ENCODE measurements at regions not wholly inside any gene's neighbourhood (a gene's known extent, or its start where the extent isn't known, plus 50 kb on each side); places are given as distances from the start of the nearest gene placed in this dataset.

DNA sequence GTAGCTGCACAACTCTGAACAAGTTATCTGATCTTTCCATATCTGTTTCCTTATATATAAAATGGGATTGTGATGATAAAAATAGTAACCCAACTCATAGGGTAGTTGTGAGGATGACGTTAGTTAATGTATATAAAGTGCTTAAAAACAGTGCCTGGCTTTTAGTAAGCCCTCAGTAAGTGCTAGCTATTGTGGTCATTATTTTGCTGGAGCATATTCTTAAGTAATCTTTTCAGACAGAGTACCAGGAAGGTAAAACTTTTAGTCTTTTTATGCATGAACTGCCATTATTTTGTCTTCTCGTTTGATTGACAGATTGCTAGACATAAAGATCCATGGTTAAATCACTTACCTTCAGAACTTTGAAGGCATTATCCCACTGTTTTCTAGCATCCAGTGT is 62.5 kb upstream of the SIM2 start:
- no peak for DNase-seq

GRCh38 chr21:36639769-36640168 is 59.1 kb upstream of the SIM2 start:
- no peak for DNase-seq

GRCh38 chr21:36640174-36640720 is 58.7 kb upstream of the SIM2 start:
- DNase-seq = no peak

- no peak for DNase-seq
These were observed 58.1 kb upstream of the SIM2 start for GRCh38 chr21:36640721-36641244.

DNA sequence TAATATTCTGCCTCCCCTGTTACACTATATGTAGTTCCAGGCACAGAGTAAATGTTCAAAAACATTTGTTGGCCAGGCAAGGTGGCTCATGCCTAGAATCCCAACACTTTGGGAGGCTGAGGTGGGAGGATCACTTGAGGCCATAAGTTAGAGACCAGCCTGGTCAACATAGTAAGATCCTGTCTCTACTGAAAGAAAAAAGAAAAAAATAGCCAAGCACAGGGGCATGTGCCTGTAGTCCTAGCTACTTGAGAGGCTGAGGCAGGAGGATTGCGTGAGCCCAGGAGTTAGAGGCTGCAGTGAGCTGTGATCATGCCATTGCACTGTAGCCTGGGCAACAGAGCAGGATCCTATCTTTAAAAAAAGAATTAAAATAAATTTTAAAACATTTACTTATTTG is 57.6 kb upstream of the SIM2 start:
- no peak for DNase-seq

- no peak for DNase-seq
These were observed 57.0 kb upstream of the SIM2 start for GRCh38 chr21:36641886-36642285.

GRCh38 chr21:36642777-36643176 is 56.1 kb upstream of the SIM2 start:
- DNase-seq = no peak

DNA sequence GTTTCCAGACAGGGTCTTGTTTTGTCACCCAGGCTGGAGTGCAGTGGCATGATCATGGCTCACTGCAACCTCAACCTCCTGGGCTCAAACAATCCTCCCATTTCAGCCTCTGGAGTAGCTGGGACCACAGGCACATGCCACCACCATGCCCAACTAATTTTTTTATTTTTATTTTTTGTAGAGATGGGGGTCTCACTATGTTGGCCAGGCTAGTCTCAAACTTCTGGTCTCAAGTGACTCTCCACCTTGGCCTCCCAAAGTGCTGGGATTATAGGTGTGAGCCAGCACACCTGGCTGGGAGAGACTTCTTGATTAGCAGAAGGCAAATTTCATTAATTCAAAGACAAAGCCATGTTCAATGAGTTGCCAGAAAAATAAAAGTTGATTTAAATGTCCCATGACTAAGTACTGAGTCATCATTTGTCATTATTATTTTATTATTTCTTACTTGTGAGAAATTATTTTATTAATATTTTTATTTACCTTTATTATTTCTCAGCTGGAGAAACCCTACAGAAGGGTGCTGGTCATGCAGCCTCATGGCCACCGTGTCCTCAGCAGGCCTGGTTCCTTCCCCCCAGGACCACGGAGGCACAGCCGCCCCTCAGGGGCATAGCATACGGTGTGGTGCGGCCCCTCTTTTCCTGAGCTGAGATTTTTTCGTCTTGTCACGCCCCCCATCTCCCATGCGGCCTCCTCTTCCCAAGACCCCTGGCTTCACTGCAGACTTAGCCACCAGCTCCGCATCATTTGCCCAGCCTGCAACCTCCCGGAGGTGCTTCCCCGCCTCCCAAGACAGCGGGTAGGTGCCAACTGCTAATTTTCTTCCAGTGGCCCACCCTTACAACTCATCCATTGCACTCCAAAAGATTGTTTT is 55.3 kb upstream of the SIM2 start:
- DNase-seq = no peak

DNA sequence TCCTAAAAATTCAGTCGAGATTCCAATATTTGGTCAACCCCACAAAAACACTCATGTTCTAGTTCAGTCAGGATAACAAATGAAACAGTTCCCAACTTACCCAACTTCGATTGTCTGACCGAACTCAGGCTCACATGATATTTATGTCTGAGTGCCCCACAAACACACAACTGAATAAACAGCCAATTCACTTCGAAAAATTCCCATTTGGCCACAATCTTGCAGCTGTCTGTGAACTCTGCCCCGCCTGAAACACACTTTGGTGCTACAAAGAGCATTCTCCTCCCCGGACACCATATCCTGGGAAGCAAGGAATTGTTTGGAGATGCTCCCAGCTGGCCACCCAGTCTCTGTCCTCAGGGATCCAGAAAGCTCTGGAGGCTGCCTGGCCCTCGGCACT is 52.9 kb upstream of the SIM2 start:
- DNase-seq = no peak

DNA sequence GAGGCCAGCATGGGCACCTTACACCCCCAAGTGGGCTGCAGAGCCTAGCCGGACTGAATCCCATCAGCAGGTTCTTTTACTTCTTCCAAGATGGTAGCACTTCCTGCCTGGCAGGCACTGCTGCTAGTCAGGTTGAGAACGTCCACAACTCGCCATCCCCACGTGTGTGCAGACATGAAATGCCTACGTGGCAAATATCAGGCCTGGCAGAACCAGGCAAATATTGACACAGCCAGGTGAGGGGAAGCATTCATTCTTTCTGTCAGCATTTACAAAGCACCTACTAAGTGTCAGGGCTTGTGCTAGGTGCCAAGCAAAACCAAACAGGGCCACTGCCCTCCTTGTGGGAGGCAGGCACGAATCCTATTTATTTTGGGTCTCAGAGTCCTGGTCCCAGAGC is 52.3 kb upstream of the SIM2 start:
- DNase-seq = no peak

DNA sequence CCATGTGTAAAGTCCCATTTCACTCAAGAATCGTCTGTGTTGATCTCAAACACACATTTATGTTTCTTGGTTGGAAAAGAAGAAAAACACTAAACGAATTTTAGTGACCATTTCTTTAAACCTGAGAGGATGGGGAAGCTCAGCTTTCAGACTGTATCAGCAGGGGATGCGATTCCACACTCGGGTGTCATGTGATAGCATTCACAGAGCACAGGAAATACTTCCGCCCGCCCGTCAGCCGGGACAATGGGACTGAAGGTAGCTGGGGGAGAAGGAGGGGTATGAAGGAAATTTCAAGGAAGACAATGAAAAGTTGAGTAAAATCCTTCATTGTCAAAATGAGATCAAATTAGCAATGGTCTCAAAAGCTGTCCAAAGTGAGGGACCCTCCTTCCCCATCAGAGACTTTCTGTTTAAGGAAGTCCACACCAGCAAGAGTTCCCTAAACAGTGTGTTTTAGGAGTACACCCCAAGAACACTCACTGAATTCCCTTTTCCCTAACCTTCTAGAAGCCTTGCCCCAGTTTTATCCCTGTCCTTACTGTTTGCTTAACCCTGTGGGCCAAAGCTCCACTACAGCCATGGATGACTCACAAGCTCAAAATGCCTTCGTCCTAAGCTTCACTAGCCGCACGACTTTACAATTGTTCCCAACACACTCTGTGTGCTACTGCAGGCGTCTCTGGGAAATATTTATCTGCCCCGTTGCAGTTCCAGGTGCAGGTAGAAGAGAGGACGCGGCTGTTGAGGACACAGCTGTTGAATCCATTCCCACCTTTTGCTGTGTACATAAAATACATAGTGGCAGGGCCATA is 51.4 kb upstream of the SIM2 start:
- no peak for DNase-seq

Data from fibroblast of skin of right quadriceps (primary cell).